ENCODE measurements at regions not wholly inside any gene's neighbourhood (a gene's known extent, or its start where the extent isn't known, plus 50 kb on each side); places are given as distances from the start of the nearest gene placed in this dataset.

DNA sequence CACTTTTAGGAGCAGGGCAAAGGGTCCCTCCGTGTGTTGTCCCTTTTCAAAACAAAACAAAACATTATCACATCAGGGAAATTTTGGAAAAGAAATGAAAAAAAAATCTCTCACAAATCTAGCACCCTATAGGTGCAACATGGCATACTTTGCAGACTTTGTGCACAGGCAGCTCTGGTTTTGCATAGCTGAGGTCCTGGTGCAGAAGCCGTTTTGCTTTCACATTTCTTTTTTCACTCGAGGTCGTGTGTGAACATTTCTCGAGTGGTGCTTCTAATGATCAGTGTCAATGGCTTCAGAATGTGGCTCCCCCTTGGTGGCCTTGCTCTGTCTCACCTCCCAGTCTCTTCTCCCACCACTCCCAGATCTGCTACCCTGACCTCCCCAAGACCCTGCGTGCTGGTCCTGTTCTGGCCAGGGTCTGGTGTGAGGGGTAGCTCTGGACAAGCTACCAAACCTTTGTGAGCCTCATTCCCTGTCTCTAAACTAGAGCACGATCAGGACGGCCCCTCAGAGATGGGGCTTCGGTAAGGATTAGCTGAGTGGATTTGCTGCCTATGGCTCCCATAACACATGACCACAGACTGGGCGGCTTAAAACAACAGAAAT lies 258.0 kb downstream of the NSG2 start:
- WGBS, 2 experiments (ENCODE audit: low coverage in 1 of 2, low lambda C conversion rate in 2 of 2, missing lambda C conversion rate in 2 of 2) = 34% methylated on average over 10 of the region's 10 CpGs
- no peak overlapping the region for H3K4me2 ChIP-seq (ENCODE audit: unreplicated experiment)
- in situ Hi-C loops (cut with MboI) = no loop called here
- H3K4me3 ChIP-seq = no peak overlapping the region
- no peak overlapping the region for H2AFZ ChIP-seq
- TF ChIP-seq EZH2phosphoT487 (IDR thresholded peaks at IDR 0.05; ENCODE audit: insufficient read depth, low read depth) = no peak
- TF ChIP-seq EZH2 (IDR thresholded peaks at IDR 0.05; ENCODE audit: insufficient read depth, poor library complexity, severe bottlenecking) = no peak
- no peaks in the 10 kb centered on the region for H3K9me2 ChIP-seq (ENCODE audit: insufficient read depth)
- no peak for DNase-seq
- H3K9me3 ChIP-seq (ENCODE audit: low read depth) = no peaks in the 10 kb centered on the region
- H4K20me1 ChIP-seq (ENCODE audit: insufficient read depth) = no peaks in the 10 kb centered on the region
- H3K79me2 ChIP-seq (ENCODE audit: insufficient read depth) = no peaks in the 10 kb centered on the region
- H3K36me3 ChIP-seq (ENCODE audit: low read depth) = no peaks in the 10 kb centered on the region
- H3K27me3 ChIP-seq (replicated peaks; ENCODE audit: insufficient read depth) = peaks cover 4% of the 10 kb centered on the region; the same call in 1 of the 2 replicates
- no peaks in the 10 kb centered on the region for H3F3A ChIP-seq (ENCODE audit: insufficient read depth)
- no peak overlapping the region for H3K9ac ChIP-seq
- no peak overlapping the region for H3K27ac ChIP-seq
- H3K4me1 ChIP-seq (ENCODE audit: insufficient read depth) = no peaks in the 10 kb centered on the region

GRCh38 chr5:174305241-174305681 lies 259.8 kb downstream of the NSG2 start:
- H3K9ac ChIP-seq = no peak overlapping the region
- H3K4me1 ChIP-seq (ENCODE audit: insufficient read depth) = no peaks in the 10 kb centered on the region
- no peak overlapping the region for H3K27ac ChIP-seq
- no peak for DNase-seq
- H3K36me3 ChIP-seq (ENCODE audit: low read depth) = no peaks in the 10 kb centered on the region
- H3K4me3 ChIP-seq = no peak overlapping the region
- H3K9me3 ChIP-seq (ENCODE audit: low read depth) = no peaks in the 10 kb centered on the region
- TF ChIP-seq EZH2phosphoT487 (IDR thresholded peaks at IDR 0.05; ENCODE audit: insufficient read depth, low read depth) = no peak
- TF ChIP-seq EZH2 (IDR thresholded peaks at IDR 0.05; ENCODE audit: insufficient read depth, poor library complexity, severe bottlenecking) = no peak
- H3K4me2 ChIP-seq (ENCODE audit: unreplicated experiment) = no peak overlapping the region
- WGBS, 2 experiments (ENCODE audit: low coverage in 1 of 2, low lambda C conversion rate in 2 of 2, missing lambda C conversion rate in 2 of 2) = 38 to 43% methylated on average over 8 of the region's 8 CpGs
- H3K9me2 ChIP-seq (ENCODE audit: insufficient read depth) = no peaks in the 10 kb centered on the region
- peaks cover 6% of the 10 kb centered on the region for H3K27me3 ChIP-seq (replicated peaks; ENCODE audit: insufficient read depth)
- H4K20me1 ChIP-seq (ENCODE audit: insufficient read depth) = no peaks in the 10 kb centered on the region
- in situ Hi-C loops (cut with MboI) = no loop called here
- H3K79me2 ChIP-seq (ENCODE audit: insufficient read depth) = no peaks in the 10 kb centered on the region
- no peak overlapping the region for H2AFZ ChIP-seq
- no peaks in the 10 kb centered on the region for H3F3A ChIP-seq (ENCODE audit: insufficient read depth)

GRCh38 chr5:174306345-174307030 lies 261.0 kb downstream of the NSG2 start:
- in situ Hi-C loops (cut with MboI) = no loop called here

GRCh38 chr5:174307031-174307408 lies 261.5 kb downstream of the NSG2 start:
- 40 to 42% methylated on average over 11 of the region's 11 CpGs for WGBS, 2 experiments (ENCODE audit: low coverage in 1 of 2, low lambda C conversion rate in 2 of 2, missing lambda C conversion rate in 2 of 2)
- no peaks in the 10 kb centered on the region for H3K4me1 ChIP-seq (ENCODE audit: insufficient read depth)
- no peak overlapping the region for H2AFZ ChIP-seq
- no peak for DNase-seq
- H3F3A ChIP-seq (ENCODE audit: insufficient read depth) = no peaks in the 10 kb centered on the region
- no peaks in the 10 kb centered on the region for H4K20me1 ChIP-seq (ENCODE audit: insufficient read depth)
- no peaks in the 10 kb centered on the region for H3K9me2 ChIP-seq (ENCODE audit: insufficient read depth)
- H3K9ac ChIP-seq = no peak overlapping the region
- no peak overlapping the region for H3K4me3 ChIP-seq
- in situ Hi-C loops (cut with MboI) = no loop called here
- peaks cover 6% of the 10 kb centered on the region for H3K27me3 ChIP-seq (replicated peaks; ENCODE audit: insufficient read depth)
- no peaks in the 10 kb centered on the region for H3K9me3 ChIP-seq (ENCODE audit: low read depth)
- no peak overlapping the region for H3K4me2 ChIP-seq (ENCODE audit: unreplicated experiment)
- H3K79me2 ChIP-seq (ENCODE audit: insufficient read depth) = no peaks in the 10 kb centered on the region
- TF ChIP-seq EZH2phosphoT487 (IDR thresholded peaks at IDR 0.05; ENCODE audit: insufficient read depth, low read depth) = no peak
- TF ChIP-seq EZH2 (IDR thresholded peaks at IDR 0.05; ENCODE audit: insufficient read depth, poor library complexity, severe bottlenecking) = no peak
- no peak overlapping the region for H3K27ac ChIP-seq
- no peaks in the 10 kb centered on the region for H3K36me3 ChIP-seq (ENCODE audit: low read depth)

More at GRCh38 chr5:174306345-174307030, 261.0 kb downstream of the NSG2 start:
- TF ChIP-seq EZH2phosphoT487 (IDR thresholded peaks at IDR 0.05; ENCODE audit: insufficient read depth, low read depth) (no peak), EZH2 (IDR thresholded peaks at IDR 0.05; ENCODE audit: insufficient read depth, poor library complexity, severe bottlenecking) (no peak)
- no peaks in the 10 kb centered on the region for H3K79me2 ChIP-seq (ENCODE audit: insufficient read depth)
- H3K36me3 ChIP-seq (ENCODE audit: low read depth) = no peaks in the 10 kb centered on the region
- no peak overlapping the region for H3K9ac ChIP-seq
- peaks cover 6% of the 10 kb centered on the region for H3K27me3 ChIP-seq (replicated peaks; ENCODE audit: insufficient read depth)
- no peak overlapping the region for H3K4me2 ChIP-seq (ENCODE audit: unreplicated experiment)
- H4K20me1 ChIP-seq (ENCODE audit: insufficient read depth) = no peaks in the 10 kb centered on the region
- no peaks in the 10 kb centered on the region for H3K9me2 ChIP-seq (ENCODE audit: insufficient read depth)
- no peak overlapping the region for H3K27ac ChIP-seq
- no peaks in the 10 kb centered on the region for H3K9me3 ChIP-seq (ENCODE audit: low read depth)
- no peak overlapping the region for H3K4me3 ChIP-seq
- WGBS, 2 experiments (ENCODE audit: low coverage in 1 of 2, low lambda C conversion rate in 2 of 2, missing lambda C conversion rate in 2 of 2) = 40 to 41% methylated on average over 11 of the region's 11 CpGs
- no peaks in the 10 kb centered on the region for H3K4me1 ChIP-seq (ENCODE audit: insufficient read depth)
- no peaks in the 10 kb centered on the region for H3F3A ChIP-seq (ENCODE audit: insufficient read depth)
- DNase-seq = no peak
- H2AFZ ChIP-seq = no peak overlapping the region
